WTC11 (cell line): ENCODE measurements at regions not wholly inside any gene's neighbourhood (a gene's known extent, or its start where the extent isn't known, plus 50 kb on each side); places are given as distances from the start of the nearest gene placed in this dataset.

Experiments used
- CREM ChIP-seq: sonication (generic); formaldehyde crosslinking; IDR thresholded peaks from 2 replicates; pipeline ENCODE4 v1.8.1; 2022; ENCODE audit warnings: mild to moderate bottlenecking, missing genetic modification reagents, moderate library complexity
- ETV6 ChIP-seq: sonication (generic); formaldehyde crosslinking; IDR thresholded peaks from 2 replicates; pipeline ENCODE4 v1.8.1; 2022; ENCODE audit warnings: mild to moderate bottlenecking, missing genetic modification reagents
- GABPB1 ChIP-seq: sonication (generic); formaldehyde crosslinking; IDR thresholded peaks from 2 replicates; pipeline ENCODE4 v1.8.1; 2023; ENCODE audit warnings: mild to moderate bottlenecking, missing genetic modification reagents
- IRF2 ChIP-seq: sonication (generic); formaldehyde crosslinking; IDR thresholded peaks from 2 replicates; pipeline ENCODE4 v1.8.0; 2022; ENCODE audit warnings: low read depth, missing genetic modification reagents, borderline replicate concordance
- JUN ChIP-seq: sonication (generic); formaldehyde crosslinking; IDR thresholded peaks from 2 replicates; pipeline ENCODE4 v1.8.0; 2023; ENCODE audit warnings: mild to moderate bottlenecking, missing genetic modification reagents
- NFYB ChIP-seq: sonication (generic); formaldehyde crosslinking; conservative IDR thresholded peaks from 2 replicates; pipeline ENCODE4 v1.8.0; 2022; ENCODE audit warnings: low read depth, missing genetic modification reagents
- SP1 ChIP-seq: sonication (generic); formaldehyde crosslinking; conservative IDR thresholded peaks from 2 replicates; pipeline ENCODE4 v1.8.1; 2022; ENCODE audit warnings: missing genetic modification reagents
- TCF7 ChIP-seq: sonication (generic); formaldehyde crosslinking; IDR thresholded peaks from 2 replicates; pipeline ENCODE4 v1.8.0; 2022; ENCODE audit warnings: mild to moderate bottlenecking, low read depth, missing genetic modification reagents, moderate library complexity
- TF ChIP-seq, protein P1 (sequence below): fragments of 200-600 bp; IDR thresholded peaks from 2 replicates; pipeline ENCODE4 v1.8.0; 2022; ENCODE audit warnings: antibody characterized with exemption
- TF ChIP-seq, protein P2 (sequence below): sonication (generic); formaldehyde crosslinking; IDR thresholded peaks from 2 replicates; pipeline ENCODE4 v1.8.0; 2022; ENCODE audit warnings: mild to moderate bottlenecking, missing genetic modification reagents

DNA sequence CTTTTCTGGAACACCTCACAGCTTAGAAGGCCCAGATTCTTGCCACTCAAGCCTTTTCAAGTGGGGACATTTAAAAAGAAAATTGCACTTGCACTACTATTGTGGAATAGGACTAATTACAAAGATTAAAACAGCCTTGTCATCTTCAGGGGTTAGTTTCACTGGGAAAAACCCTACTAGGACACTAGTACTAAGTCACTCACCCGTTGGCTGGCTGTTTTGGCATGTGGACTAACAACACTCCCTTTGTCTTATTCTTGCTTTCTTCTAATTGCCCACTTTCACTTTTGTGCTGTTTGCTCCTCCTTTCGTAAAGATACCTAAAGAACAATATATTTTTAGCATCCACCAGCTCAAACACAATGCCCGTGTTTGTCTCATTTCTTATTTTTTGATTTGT lies 200.9 kb upstream of the MID1 start:
- TF ChIP-seq IRF2 (CRISPR knock-in tag) (no peak), CREM (CRISPR knock-in tag) (no peak), GABPB1 (CRISPR knock-in tag) (no peak), SP1 (no peak), NFYB (CRISPR knock-in tag) (no peak), ETV6 (CRISPR knock-in tag) (no peak), TCF7 (CRISPR knock-in tag) (no peak), JUN (CRISPR knock-in tag) (no peak)
- TF ChIP-seq, protein P1, sequence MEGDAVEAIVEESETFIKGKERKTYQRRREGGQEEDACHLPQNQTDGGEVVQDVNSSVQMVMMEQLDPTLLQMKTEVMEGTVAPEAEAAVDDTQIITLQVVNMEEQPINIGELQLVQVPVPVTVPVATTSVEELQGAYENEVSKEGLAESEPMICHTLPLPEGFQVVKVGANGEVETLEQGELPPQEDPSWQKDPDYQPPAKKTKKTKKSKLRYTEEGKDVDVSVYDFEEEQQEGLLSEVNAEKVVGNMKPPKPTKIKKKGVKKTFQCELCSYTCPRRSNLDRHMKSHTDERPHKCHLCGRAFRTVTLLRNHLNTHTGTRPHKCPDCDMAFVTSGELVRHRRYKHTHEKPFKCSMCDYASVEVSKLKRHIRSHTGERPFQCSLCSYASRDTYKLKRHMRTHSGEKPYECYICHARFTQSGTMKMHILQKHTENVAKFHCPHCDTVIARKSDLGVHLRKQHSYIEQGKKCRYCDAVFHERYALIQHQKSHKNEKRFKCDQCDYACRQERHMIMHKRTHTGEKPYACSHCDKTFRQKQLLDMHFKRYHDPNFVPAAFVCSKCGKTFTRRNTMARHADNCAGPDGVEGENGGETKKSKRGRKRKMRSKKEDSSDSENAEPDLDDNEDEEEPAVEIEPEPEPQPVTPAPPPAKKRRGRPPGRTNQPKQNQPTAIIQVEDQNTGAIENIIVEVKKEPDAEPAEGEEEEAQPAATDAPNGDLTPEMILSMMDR, result no peak
- TF ChIP-seq, protein P2, sequence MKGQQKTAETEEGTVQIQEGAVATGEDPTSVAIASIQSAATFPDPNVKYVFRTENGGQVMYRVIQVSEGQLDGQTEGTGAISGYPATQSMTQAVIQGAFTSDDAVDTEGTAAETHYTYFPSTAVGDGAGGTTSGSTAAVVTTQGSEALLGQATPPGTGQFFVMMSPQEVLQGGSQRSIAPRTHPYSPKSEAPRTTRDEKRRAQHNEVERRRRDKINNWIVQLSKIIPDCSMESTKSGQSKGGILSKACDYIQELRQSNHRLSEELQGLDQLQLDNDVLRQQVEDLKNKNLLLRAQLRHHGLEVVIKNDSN, result no peak
